GM19452 (cell line): ENCODE measurements at regions not wholly inside any gene's neighbourhood (a gene's known extent, or its start where the extent isn't known, plus 50 kb on each side); places are given as distances from the start of the nearest gene placed in this dataset.

ENCODE experiments used
- ATAC-seq: cut with Tn5 transposase; IDR thresholded peaks from one replicate; pipeline ENCODE4 v1.9.1; 2021; ENCODE audit not compliant: unreplicated experiment

GRCh38 chr20:40738976-40739375 is 49.9 kb upstream of the MAFB start:
- ATAC-seq = no peak

DNA sequence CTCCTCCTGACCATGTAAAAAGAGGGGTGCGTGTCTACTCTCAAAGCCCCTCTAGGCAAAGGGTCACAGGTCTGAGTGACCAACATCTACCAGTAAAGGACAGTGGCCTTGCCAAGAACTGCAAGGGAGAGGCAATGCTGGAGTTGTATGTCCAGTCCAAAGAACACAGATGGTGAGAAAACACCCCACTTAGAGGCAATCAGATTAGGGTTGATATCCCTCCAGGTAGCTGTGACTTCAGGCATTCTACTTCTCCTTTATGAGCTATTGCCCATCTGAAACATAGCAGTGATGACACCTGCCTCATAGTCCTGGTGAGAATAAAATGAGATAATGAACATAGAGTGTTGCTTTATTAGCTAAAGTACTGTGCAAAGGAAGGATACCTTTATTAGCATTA is 50.8 kb upstream of the MAFB start:
- ATAC-seq = no peak

- no peak for ATAC-seq
Measured at GRCh38 chr20:40741507-40742106, 52.6 kb upstream of the MAFB start.

GRCh38 chr20:40743141-40743775 is 54.2 kb upstream of the MAFB start:
- no peak for ATAC-seq

DNA sequence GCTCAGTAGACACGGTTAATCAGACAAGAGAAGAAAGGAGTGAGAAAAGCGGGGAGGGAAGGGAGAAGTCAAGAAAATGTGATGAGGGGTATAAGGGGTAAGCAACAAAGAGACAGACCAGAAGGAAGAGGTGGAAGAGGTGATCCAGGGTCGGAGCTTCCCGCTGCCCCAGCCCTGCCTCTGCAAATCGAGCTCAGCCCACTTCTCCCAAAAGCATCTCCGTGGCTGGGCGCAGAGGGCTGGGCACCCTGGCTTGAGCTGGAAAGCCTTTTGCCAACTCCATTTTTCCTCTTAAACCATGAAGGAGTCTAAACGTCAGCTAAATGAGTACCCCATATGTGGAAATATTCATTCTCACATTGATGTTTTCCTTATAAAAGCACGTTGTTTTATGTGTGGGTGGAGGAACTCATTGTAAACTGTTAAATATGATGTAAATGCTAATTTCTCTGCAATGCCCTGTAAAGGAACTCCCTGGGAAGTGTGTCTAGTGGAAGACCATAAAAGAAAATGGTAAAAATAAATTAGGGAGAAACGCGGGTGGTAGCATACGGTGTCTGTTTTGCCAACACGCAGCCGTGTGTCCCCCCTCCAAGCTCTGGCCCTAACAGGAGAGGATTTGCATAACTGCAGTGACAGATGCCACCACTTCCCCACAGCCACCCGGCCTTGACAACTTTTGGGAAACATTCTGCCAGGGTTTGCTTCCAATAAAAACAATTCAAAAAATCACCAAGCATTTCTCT is 55.2 kb upstream of the MAFB start:
- ATAC-seq = no peak

DNA sequence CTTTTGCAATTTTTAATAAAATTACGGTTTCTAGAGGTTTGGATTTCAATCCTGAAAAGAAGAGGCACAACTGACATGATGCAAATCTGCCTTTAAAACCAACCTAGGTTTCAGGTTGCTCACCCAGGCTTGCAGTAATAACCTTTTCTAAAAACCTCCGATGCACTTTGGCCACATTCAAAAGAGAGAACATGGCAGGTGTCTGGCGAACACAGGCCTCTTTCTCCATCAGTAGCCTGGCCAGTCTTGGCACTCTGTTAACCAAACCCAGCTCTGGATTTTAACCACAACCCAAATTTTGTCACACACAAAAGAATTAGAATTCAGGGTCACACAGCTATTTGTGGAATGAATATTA is 55.8 kb upstream of the MAFB start:
- ATAC-seq = no peak

DNA sequence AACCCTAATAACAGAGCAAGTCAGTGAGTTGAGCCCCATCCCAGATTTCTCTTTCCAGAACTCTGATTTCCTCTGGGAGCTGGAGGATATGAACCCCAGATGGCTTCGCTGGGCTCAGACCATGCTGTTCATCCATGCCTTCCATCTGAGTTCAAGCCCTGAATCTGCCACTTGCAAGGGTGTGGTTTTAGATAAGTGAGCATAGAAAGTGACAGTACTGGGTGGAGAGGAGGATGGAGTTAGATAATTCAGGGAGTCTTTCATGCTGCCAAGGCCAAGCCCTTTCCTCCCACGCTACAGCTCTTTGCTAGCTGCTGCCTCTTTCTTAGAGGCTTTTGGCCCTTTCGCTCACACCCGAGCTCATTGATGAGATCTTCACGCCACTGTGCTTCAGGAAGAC is 57.2 kb upstream of the MAFB start:
- ATAC-seq = no peak

- ATAC-seq = no peak
Measured at GRCh38 chr20:40748182-40748581, 59.1 kb upstream of the MAFB start.

- ATAC-seq = no peak
Measured at GRCh38 chr20:40749985-40750506, 61.0 kb upstream of the MAFB start.

DNA sequence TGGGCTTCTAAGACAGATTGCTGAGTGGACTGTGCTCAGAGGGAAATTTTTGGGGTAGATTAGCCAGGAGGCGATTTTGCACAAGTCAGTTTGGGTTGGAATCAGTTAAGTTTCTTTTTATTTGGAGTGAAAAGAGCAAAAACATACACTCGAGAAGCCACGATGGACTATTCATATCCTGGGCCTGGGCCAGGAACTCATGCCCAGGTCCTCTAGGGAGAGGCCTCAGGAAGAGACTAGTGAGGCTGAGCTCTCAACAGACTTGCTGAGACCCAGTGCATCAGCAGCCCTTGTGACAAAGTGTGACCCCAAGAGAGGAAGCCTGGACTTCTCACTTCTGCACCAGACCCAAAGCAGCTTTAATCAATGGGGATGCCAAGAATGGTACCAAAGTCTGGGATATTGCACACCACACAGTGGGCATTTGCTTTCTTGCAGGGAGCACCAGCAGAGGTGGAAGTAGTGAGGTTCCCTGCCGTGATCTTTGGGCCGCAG is 61.6 kb upstream of the MAFB start:
- no peak for ATAC-seq

- ATAC-seq = no peak
Measured at GRCh38 chr20:40753472-40753871, 64.4 kb upstream of the MAFB start.

DNA sequence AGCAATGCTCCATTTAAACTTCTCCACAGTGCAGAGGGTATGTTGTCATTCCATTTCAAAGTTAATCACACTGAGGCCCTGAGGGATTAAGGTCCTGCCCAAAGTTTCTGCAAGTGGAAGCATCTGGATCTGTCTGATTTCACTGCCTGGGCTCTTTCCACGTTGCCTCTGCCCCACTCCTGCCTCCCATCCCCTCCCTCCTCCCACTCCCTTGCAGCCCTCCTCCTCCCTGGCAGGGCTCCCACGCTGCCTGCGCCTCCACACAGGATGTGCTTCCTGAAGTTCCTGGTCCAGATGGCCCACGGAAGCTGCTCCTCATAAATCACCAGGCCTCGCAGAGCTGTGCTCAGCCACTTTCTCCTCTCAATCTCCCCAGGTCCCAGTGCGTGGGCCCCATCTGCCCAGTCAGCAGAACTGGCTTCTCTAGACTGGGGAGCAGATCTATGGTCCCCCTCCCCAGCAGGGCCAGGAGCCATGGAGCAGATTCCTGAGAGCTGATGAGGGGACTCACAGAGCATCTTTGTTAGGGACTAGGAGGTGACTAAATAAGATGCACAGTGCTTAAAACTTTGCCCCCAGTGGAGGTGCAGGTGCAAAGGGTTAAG is 65.4 kb upstream of the MAFB start:
- no peak for ATAC-seq

- ATAC-seq = no peak
Measured at GRCh38 chr20:40757087-40757486, 68.1 kb upstream of the MAFB start.

- ATAC-seq = no peak
Measured at GRCh38 chr20:40758790-40759189, 69.8 kb upstream of the MAFB start.

DNA sequence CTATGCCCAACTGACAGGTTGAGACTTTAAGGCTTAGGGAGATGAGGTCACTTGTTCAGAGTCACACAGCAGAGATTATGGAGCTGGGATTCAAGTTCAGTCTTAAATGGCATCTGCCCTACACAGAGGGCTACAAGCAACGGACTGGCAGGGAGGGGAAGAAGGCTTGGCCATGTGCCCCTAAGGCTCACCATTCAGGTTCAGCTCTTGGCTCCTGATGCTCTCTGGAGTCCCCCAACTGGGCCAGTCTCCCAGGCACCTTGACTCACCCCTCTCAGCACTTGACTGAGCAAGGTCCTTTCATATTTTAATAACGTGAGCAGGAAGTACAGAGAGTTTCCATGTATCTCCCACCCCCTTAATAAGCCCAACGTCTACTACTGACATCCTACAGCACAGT is 71.4 kb upstream of the MAFB start:
- no peak for ATAC-seq

GRCh38 chr20:40763646-40764295 is 74.7 kb upstream of the MAFB start:
- no peak for ATAC-seq

GRCh38 chr20:40765814-40766480 is 76.9 kb upstream of the MAFB start:
- no peak for ATAC-seq

- no peak for ATAC-seq
Measured at GRCh38 chr20:40766790-40767614, 78.0 kb upstream of the MAFB start.

- no peak for ATAC-seq
Measured at GRCh38 chr20:40767615-40767924, 78.5 kb upstream of the MAFB start.

DNA sequence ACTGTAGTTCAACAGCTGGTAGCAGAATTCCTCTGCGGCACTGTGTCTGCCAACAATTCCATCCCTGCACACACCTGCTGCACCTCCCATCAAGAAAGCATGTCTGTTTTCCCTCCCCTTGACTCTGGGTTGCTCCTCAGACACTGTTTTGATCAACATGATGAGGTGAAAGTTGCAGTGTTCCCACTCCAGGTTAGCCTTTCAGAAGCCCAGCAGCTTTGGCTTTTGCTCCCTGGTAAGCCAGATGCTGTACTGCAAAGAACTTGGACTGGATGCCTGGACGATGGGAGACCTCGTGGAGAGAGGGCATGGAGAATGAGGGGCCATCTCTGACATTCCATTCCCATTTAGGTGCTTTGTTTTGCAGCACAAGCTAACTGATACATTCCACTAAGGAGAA is 79.1 kb upstream of the MAFB start:
- ATAC-seq = no peak
